GM19043 (cell line): ENCODE measurements at regions not wholly inside any gene's neighbourhood (a gene's known extent, or its start where the extent isn't known, plus 50 kb on each side); places are given as distances from the start of the nearest gene placed in this dataset.
"Not testable (repeated sequence)": the region's sequence is repeated elsewhere in the genome, so short reads cannot be mapped to it uniquely, and the experiment has no call there.

Experiments
- ATAC-seq: cut with Tn5 transposase; IDR thresholded peaks from one replicate; pipeline ENCODE4 v1.9.1; 2021; ENCODE audit warnings: low read depth; ENCODE audit not compliant: unreplicated experiment

- ATAC-seq = no peak
Measured at GRCh38 chr5:103981592-103981991, 419.0 kb upstream of the NUDT12 start.

- ATAC-seq = no peak
Measured at GRCh38 chr5:103973669-103974068, 411.1 kb upstream of the NUDT12 start.

- ATAC-seq = not testable (repeated sequence)
Measured at GRCh38 chr5:103966295-103966694, 403.7 kb upstream of the NUDT12 start.

GRCh38 chr5:103962023-103962422 lies 399.4 kb upstream of the NUDT12 start:
- ATAC-seq = no peak

GRCh38 chr5:103953601-103954382 lies 391.2 kb upstream of the NUDT12 start:
- ATAC-seq = no peak

GRCh38 chr5:103951776-103952175 lies 389.2 kb upstream of the NUDT12 start:
- ATAC-seq = no peak

GRCh38 chr5:103943230-103943629 lies 380.6 kb upstream of the NUDT12 start:
- no peak for ATAC-seq

GRCh38 chr5:103942587-103943186 lies 380.1 kb upstream of the NUDT12 start:
- no peak for ATAC-seq

GRCh38 chr5:103941596-103941995 lies 379.0 kb upstream of the NUDT12 start:
- no peak for ATAC-seq

GRCh38 chr5:103938146-103938695 lies 375.6 kb upstream of the NUDT12 start:
- no peak for ATAC-seq

GRCh38 chr5:103929338-103930013 lies 366.9 kb upstream of the NUDT12 start:
- no peak for ATAC-seq

GRCh38 chr5:103927739-103928138 lies 365.1 kb upstream of the NUDT12 start:
- no peak for ATAC-seq

GRCh38 chr5:103923616-103924168 lies 361.1 kb upstream of the NUDT12 start:
- ATAC-seq = no peak

- no peak for ATAC-seq
Measured at GRCh38 chr5:103919506-103919905, 356.9 kb upstream of the NUDT12 start.

- ATAC-seq = no peak
Measured at GRCh38 chr5:103918668-103919367, 356.2 kb upstream of the NUDT12 start.

GRCh38 chr5:103915081-103915480 lies 352.5 kb upstream of the NUDT12 start:
- ATAC-seq = no peak

- ATAC-seq = no peak
Measured at GRCh38 chr5:103910786-103911185, 348.2 kb upstream of the NUDT12 start.

GRCh38 chr5:103910011-103910410 lies 347.4 kb upstream of the NUDT12 start:
- no peak for ATAC-seq

- no peak for ATAC-seq
Measured at GRCh38 chr5:103909391-103909790, 346.8 kb upstream of the NUDT12 start.

- no peak for ATAC-seq
Measured at GRCh38 chr5:103908336-103909080, 345.9 kb upstream of the NUDT12 start.
